GM12878 (cell line): ENCODE measurements at regions not wholly inside any gene's neighbourhood (a gene's known extent, or its start where the extent isn't known, plus 50 kb on each side); places are given as distances from the start of the nearest gene placed in this dataset.
A peak's percentile ranks its signal among the peaks of the same experiment; 100 is the strongest.

Experiments used
- ATAC-seq: fragments of 200-7000 bp; cut with Tn5 transposase; 3 replicates; pipeline ENCODE4 v1.9.1; 2020; ENCODE audit warnings: mild to moderate bottlenecking, moderate library complexity
- BruUV-seq: library from RNA; stranded (reverse); fragments of 400-500 nt; replicated peaks from 2 replicates; lab custom pipeline; 2021; lab: Mats Ljungman, UMichigan
- CTCF ChIA-PET: fragments of 300-600 bp; sonication (Branson Sonifier 250); formaldehyde crosslinking; extraction: SDS; loops from one replicate; lab custom pipeline; 2021; ENCODE audit warnings: inconsistent platforms; lab: Yijun Ruan, JAX
- POLR2A ChIA-PET: fragments of 350-600 bp; formaldehyde crosslinking; extraction: SDS; loops from one replicate; lab custom pipeline; 2021; ENCODE audit warnings: inconsistent platforms; lab: Charles Lee
- RAD21 ChIA-PET: fragments of 300-600 bp; sonication (Branson Sonifier 250); formaldehyde crosslinking; loops from one replicate; lab custom pipeline; 2023; ENCODE audit warnings: antibody characterized with exemption; ENCODE audit not compliant: unreplicated experiment; lab: Charles Lee
- SMC1A ChIA-PET: fragments of 300-600 bp; sonication (Branson Sonifier 250); formaldehyde crosslinking; loops from one replicate; lab custom pipeline; 2023; ENCODE audit not compliant: unreplicated experiment, uncharacterized antibody; lab: Charles Lee
- DNase-seq: peaks from one replicate; pipeline ENCODE4 v3.0.0-alpha.2; 2011; ENCODE audit warnings: low read depth, low spot score
- FAIRE-seq: peaks from 3 replicates; lab custom pipeline; 2011; peaks lifted over from hg19 to GRCh38; lab: Jason Lieb, UNC
- H2AFZ ChIP-seq: 2 replicates; pipeline ENCODE4 v1.6.0; 2011; ENCODE audit warnings: low read depth, low read length, control low read depth; ENCODE audit not compliant: control insufficient read depth
- H3K27ac ChIP-seq: 2 replicates; pipeline ENCODE4 v1.5.1; 2011; ENCODE audit warnings: control low read depth; ENCODE audit not compliant: control insufficient read depth, insufficient read depth
- H3K27me3 ChIP-seq, 2 experiments: replicated peaks in 1 of 2; 2 replicates each; pipeline versions ENCODE4 v1.6.0 to v1.6.1; 2011; ENCODE audit warnings: low read length in 1 of 2; ENCODE audit not compliant: control insufficient read depth in 2 of 2, insufficient read depth in 2 of 2
- H3K36me3 ChIP-seq, 2 experiments: 2 replicates each; pipeline ENCODE4 v1.5.1; 2011; ENCODE audit warnings: low read length in 1 of 2; ENCODE audit not compliant: control insufficient read depth in 2 of 2, insufficient read depth in 2 of 2
- H3K4me1 ChIP-seq: 2 replicates; pipeline ENCODE4 v1.6.1; 2011; ENCODE audit warnings: mild to moderate bottlenecking, low read length, moderate library complexity, mixed read lengths; ENCODE audit not compliant: control insufficient read depth, insufficient read depth
- H3K4me2 ChIP-seq: 2 replicates; pipeline ENCODE4 v1.6.0; 2011; ENCODE audit warnings: control low read depth; ENCODE audit not compliant: control insufficient read depth, insufficient read depth
- H3K4me3 ChIP-seq: fragments of 200-600 bp; sonication (generic); 2 replicates; pipeline ENCODE4 v1.5.1; 2016
- H3K79me2 ChIP-seq: 2 replicates; pipeline ENCODE4 v1.6.0; 2011; ENCODE audit warnings: low read length; ENCODE audit not compliant: control insufficient read depth, insufficient read depth
- H3K9ac ChIP-seq: 2 replicates; pipeline ENCODE4 v1.8.0; 2011; ENCODE audit warnings: low read length, control low read depth, mixed read lengths; ENCODE audit not compliant: control insufficient read depth, insufficient read depth
- H3K9me3 ChIP-seq: replicated peaks from 3 replicates; pipeline ENCODE4 v1.5.1; 2011; ENCODE audit warnings: mild to moderate bottlenecking, low read length; ENCODE audit not compliant: control insufficient read depth, insufficient read depth
- H4K20me1 ChIP-seq: 2 replicates; pipeline ENCODE4 v1.6.0; 2011; ENCODE audit not compliant: control insufficient read depth, insufficient read depth
- BCL11A ChIP-seq: IDR thresholded peaks from 2 replicates; pipeline ENCODE4 v1.6.1; 2011; ENCODE audit warnings: low read depth, low read length
- FOXM1 ChIP-seq: IDR thresholded peaks from 2 replicates; pipeline ENCODE4 v1.6.1; 2012; ENCODE audit warnings: low read depth, mild to moderate bottlenecking, inconsistent platforms, low read length, moderate library complexity
- HDGF ChIP-seq: fragments of 450-650 bp; IDR thresholded peaks from 2 replicates; pipeline ENCODE4 v1.6.1; 2016; ENCODE audit warnings: antibody characterized with exemption
- KAT2A ChIP-seq: conservative IDR thresholded peaks from 2 replicates; pipeline ENCODE4 v1.6.1; 2011; ENCODE audit warnings: low read depth, low read length; ENCODE audit not compliant: control insufficient read depth
- MEF2B ChIP-seq: fragments of 450-650 bp; IDR thresholded peaks from 2 replicates; pipeline ENCODE4 v1.6.1; 2018; ENCODE audit warnings: mild to moderate bottlenecking, moderate library complexity; ENCODE audit not compliant: partially characterized antibody, poor library complexity, severe bottlenecking
- MYC ChIP-seq: IDR thresholded peaks from 2 replicates; pipeline ENCODE4 v1.6.1; 2011; ENCODE audit warnings: mild to moderate bottlenecking, low read length, moderate library complexity, inconsistent platforms; ENCODE audit not compliant: insufficient read depth, insufficient replicate concordance, insufficient read length, severe bottlenecking
- NFYB ChIP-seq: IDR thresholded peaks from 2 replicates; pipeline ENCODE4 v1.6.1; 2011; ENCODE audit warnings: low read depth, mild to moderate bottlenecking, low read length, improper control_type of control experiment, moderate library complexity; ENCODE audit not compliant: insufficient read depth
- NR2C1 ChIP-seq: fragments of 450-650 bp; IDR thresholded peaks from 2 replicates; pipeline ENCODE4 v1.6.1; 2017; ENCODE audit warnings: antibody characterized with exemption, mild to moderate bottlenecking, moderate library complexity
- NRF1 ChIP-seq: conservative IDR thresholded peaks from 2 replicates; pipeline ENCODE4 v1.6.1; 2011; ENCODE audit warnings: mild to moderate bottlenecking, low read depth, low read length, improper control_type of control experiment
- PAX5 ChIP-seq: IDR thresholded peaks from 2 replicates; pipeline ENCODE4 v1.6.1; 2011; ENCODE audit warnings: low read depth, low read length, borderline replicate concordance
- RAD51 ChIP-seq: fragments of 450-650 bp; IDR thresholded peaks from 2 replicates; pipeline ENCODE4 v1.6.1; 2016; ENCODE audit warnings: moderate library complexity, mild to moderate bottlenecking, inconsistent platforms
- RFX5 ChIP-seq: IDR thresholded peaks from 2 replicates; pipeline ENCODE4 v1.6.1; 2011; ENCODE audit warnings: low read depth, low read length, improper control_type of control experiment
- SIX5 ChIP-seq: IDR thresholded peaks from 2 replicates; pipeline ENCODE4 v1.6.1; 2011; ENCODE audit warnings: mild to moderate bottlenecking, low read depth, low read length, moderate library complexity; ENCODE audit not compliant: severe bottlenecking
- TAF1 ChIP-seq: IDR thresholded peaks from 2 replicates; pipeline ENCODE4 v1.6.1; 2011; ENCODE audit warnings: mild to moderate bottlenecking, low read depth, low read length, borderline replicate concordance
- TCF3 ChIP-seq: IDR thresholded peaks from 2 replicates; pipeline ENCODE4 v1.6.1; 2012; ENCODE audit warnings: low read depth, mild to moderate bottlenecking, low read length, borderline replicate concordance; ENCODE audit not compliant: insufficient read depth
- ZNF24 ChIP-seq: fragments of 450-650 bp; IDR thresholded peaks from 2 replicates; pipeline ENCODE4 v1.6.1; 2017; ENCODE audit warnings: antibody characterized with exemption, mild to moderate bottlenecking
- WGBS: methylation state at CpG from one replicate; pipeline ENCODE4 v1.1.6; 2016; ENCODE audit warnings: low lambda C conversion rate; ENCODE audit not compliant: insufficient replicate concordance, insufficient coverage; ENCODE audit errors: missing lambda C conversion rate; 5-methylcytosine and 5-hydroxymethylcytosine counted together
- in situ Hi-C: fragments of 300-500 bp; cut with MboI; formaldehyde crosslinking; loops from 9 replicates; pipeline ENCODE4 v1.14.3; 2018; ENCODE audit warnings: mixed read lengths
- intact Hi-C: fragments of 100-400 bp; cut with micrococcal nuclease; formaldehyde crosslinking; loops from one replicate; pipeline ENCODE4 v1.14.2; 2022; ENCODE audit not compliant: unreplicated experiment
- TF ChIP-seq, protein P1 (sequence below): fragments of 450-650 bp; IDR thresholded peaks from 2 replicates; pipeline ENCODE4 v1.6.1; 2017; ENCODE audit warnings: mild to moderate bottlenecking, moderate library complexity

DNA sequence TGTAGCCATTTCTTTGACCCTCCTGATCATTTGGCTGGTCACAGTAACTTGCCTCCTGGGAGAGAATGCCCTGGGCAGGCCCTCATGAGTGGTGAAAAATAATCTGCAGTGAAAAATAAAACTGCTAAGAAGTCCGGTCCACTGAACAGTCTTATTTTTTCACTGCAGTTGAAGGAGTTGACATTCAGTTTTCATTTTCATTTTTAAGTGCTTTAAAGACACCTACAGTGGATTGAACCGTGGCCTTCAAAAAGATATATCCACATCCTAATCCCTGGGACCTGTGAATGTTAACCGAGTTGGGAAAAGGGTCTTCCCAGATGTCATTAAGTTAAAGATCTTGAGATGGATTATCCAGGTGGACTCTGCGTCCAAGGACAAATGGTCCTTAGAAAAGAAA is 153.6 kb upstream of the GRK3 start:
- CTCF ChIA-PET: interaction anchor here (1.3 to 3.2 kb wide), 3 partner anchors 10 to 16 kb away, joined by 3 to 11 read pairs (median 3); no protein-coding TSS in a partner anchor

DNA sequence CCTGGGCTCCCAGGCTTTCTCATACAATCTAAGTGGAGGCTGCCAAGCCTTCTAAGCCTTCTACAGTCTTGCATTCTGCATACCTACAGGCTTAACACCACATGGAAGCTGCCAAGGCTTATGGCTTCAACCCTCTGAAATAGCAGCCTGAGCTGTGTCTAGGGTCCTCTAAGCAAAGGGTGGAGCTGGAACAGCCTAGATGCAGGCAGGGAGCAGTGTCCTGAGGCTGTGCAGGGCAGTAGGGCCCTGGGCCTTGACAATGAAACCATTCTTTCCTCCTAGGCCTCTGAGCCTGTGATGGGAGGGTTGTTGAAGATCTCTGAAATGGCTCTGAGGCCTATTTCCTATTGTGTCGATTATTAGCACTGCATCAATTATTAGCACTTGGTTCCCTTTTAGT is 150.9 kb upstream of the GRK3 start:
- Histone ChIP-seq H2AFZ (no peak overlapping the region), H3K4me2 (no peak overlapping the region), H3K79me2 (no peaks in the 10 kb centered on the region), H3K36me3 (no peaks in the 10 kb centered on the region), H4K20me1 (no peaks in the 10 kb centered on the region), H3K27ac (no peak overlapping the region), H3K4me3 (no peak overlapping the region), H3K4me1 (peaks cover 6% of the 10 kb centered on the region), H3K27me3 (no peaks in the 10 kb centered on the region), H3K9me3 (no peaks in the 10 kb centered on the region; the same call in 1 of the 3 replicates), H3K9ac (no peak overlapping the region)
- CTCF ChIA-PET: no interaction called here
- FAIRE-seq: no peak
- POLR2A ChIA-PET: no interaction called here
- in situ Hi-C loops (no loop called here), intact Hi-C loops (no loop called here)
- 0% methylated on average over 1 of the region's 1 CpG for WGBS
- RAD21 ChIA-PET: no interaction called here
- SMC1A ChIA-PET: no interaction called here
- DNase-seq: no peak
- BruUV-seq: no TSS peak
- ATAC-seq: no peak
- no peak for TF ChIP-seq KAT2A
- TF ChIP-seq ZNF24: no peak
- TF ChIP-seq SIX5: no peak
- TF ChIP-seq BCL11A: no peak
- no peak for TF ChIP-seq NFYB
- TF ChIP-seq NRF1: no peak
- TF ChIP-seq HDGF: no peak
- no peak for TF ChIP-seq MYC
- no peak for TF ChIP-seq FOXM1
- no peak for TF ChIP-seq RFX5
- TF ChIP-seq, protein P1, sequence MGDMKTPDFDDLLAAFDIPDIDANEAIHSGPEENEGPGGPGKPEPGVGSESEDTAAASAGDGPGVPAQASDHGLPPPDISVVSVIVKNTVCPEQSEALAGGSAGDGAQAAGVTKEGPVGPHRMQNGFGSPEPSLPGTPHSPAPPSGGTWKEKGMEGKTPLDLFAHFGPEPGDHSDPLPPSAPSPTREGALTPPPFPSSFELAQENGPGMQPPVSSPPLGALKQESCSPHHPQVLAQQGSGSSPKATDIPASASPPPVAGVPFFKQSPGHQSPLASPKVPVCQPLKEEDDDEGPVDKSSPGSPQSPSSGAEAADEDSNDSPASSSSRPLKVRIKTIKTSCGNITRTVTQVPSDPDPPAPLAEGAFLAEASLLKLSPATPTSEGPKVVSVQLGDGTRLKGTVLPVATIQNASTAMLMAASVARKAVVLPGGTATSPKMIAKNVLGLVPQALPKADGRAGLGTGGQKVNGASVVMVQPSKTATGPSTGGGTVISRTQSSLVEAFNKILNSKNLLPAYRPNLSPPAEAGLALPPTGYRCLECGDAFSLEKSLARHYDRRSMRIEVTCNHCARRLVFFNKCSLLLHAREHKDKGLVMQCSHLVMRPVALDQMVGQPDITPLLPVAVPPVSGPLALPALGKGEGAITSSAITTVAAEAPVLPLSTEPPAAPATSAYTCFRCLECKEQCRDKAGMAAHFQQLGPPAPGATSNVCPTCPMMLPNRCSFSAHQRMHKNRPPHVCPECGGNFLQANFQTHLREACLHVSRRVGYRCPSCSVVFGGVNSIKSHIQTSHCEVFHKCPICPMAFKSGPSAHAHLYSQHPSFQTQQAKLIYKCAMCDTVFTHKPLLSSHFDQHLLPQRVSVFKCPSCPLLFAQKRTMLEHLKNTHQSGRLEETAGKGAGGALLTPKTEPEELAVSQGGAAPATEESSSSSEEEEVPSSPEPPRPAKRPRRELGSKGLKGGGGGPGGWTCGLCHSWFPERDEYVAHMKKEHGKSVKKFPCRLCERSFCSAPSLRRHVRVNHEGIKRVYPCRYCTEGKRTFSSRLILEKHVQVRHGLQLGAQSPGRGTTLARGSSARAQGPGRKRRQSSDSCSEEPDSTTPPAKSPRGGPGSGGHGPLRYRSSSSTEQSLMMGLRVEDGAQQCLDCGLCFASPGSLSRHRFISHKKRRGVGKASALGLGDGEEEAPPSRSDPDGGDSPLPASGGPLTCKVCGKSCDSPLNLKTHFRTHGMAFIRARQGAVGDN: no peak
- TF ChIP-seq RAD51: no peak
- TF ChIP-seq NR2C1: no peak

More for the DNA sequence above, 153.6 kb upstream of the GRK3 start:
- BruUV-seq: no TSS peak
- peak overlapping the region; percentile 90 for H2AFZ ChIP-seq
- ATAC-seq (peak; percentile 51; the same call in 2 of the 3 replicates), DNase-seq (no peak), FAIRE-seq (peak; percentile 47)
- H3K9me3 ChIP-seq: no peaks in the 10 kb centered on the region; the same call in 1 of the 3 replicates
- SMC1A ChIA-PET: interaction anchor here (0.6 kb wide), 1 partner anchor 10 kb away, joined by 3 read pairs; no protein-coding TSS in a partner anchor
- 8% methylated on average over 4 of the region's 4 CpGs for WGBS
- H3K4me1 ChIP-seq: peaks cover 4% of the 10 kb centered on the region; the same call in 1 of the 2 replicates
- no peaks in the 10 kb centered on the region for H3K27me3 ChIP-seq
- peak overlapping the region; percentile 76 for H3K4me2 ChIP-seq
- H3K36me3 ChIP-seq: no peaks in the 10 kb centered on the region
- H3K9ac ChIP-seq: peak overlapping the region; percentile 60
- H3K4me3 ChIP-seq: peak overlapping the region; percentile 37; the same call in 1 of the 2 replicates
- TF ChIP-seq MEF2B: no peak
- no peak for TF ChIP-seq PAX5
- 0 out of 2 replicates have a peak, but pooled peaks have one; percentile 30 for TF ChIP-seq TAF1
- no peak for TF ChIP-seq TCF3
- in situ Hi-C loops (no loop called here), intact Hi-C loops (no loop called here)
- RAD21 ChIA-PET: interaction anchor here (1.6 kb wide), 1 partner anchor 37 kb away, joined by 4 read pairs; no protein-coding TSS in a partner anchor
- H3K79me2 ChIP-seq: no peaks in the 10 kb centered on the region
- POLR2A ChIA-PET: interaction anchor here (1.0 kb wide), 1 partner anchor 9 kb away, joined by 3 read pairs; no protein-coding TSS in a partner anchor
- H3K27ac ChIP-seq: peak overlapping the region; percentile 45
- no peaks in the 10 kb centered on the region for H4K20me1 ChIP-seq
